ENCODE measurements at regions not wholly inside any gene's neighbourhood (a gene's known extent, or its start where the extent isn't known, plus 50 kb on each side); places are given as distances from the start of the nearest gene placed in this dataset.

GRCh38 chr3:111472556-111472955, 69.4 kb upstream of the CD96 start:
- Histone ChIP-seq H3K36me3 (ENCODE audit: control insufficient read depth, insufficient read depth, low read length) (no peaks in the 10 kb centered on the region), H3K79me2 (ENCODE audit: control insufficient read depth, insufficient read depth, low read length) (no peaks in the 10 kb centered on the region), H3K4me1 (replicated peaks in 1 of 2; ENCODE audit: control insufficient read depth in 2 of 2, insufficient read depth in 2 of 2, low read length in 2 of 2) (no peaks in the 10 kb centered on the region), H2AFZ (ENCODE audit: low read depth, low read length) (no peak overlapping the region), H3K9me3 (replicated peaks; ENCODE audit: control insufficient read depth, insufficient read depth, low read depth, low read length) (no peaks in the 10 kb centered on the region), H3K9me1 (ENCODE audit: control insufficient read depth, insufficient read depth, low read length) (no peaks in the 10 kb centered on the region), H4K20me1 (replicated peaks; ENCODE audit: control insufficient read depth, insufficient read depth, low read length) (no peaks in the 10 kb centered on the region), H3K27me3 (ENCODE audit: control insufficient read depth in 2 of 2, insufficient read depth in 2 of 2, low read length in 2 of 2) (no peaks in the 10 kb centered on the region), H3K9ac (ENCODE audit: insufficient read depth in 1 of 2, low read depth in 2 of 2, low read length in 2 of 2) (no peak overlapping the region), H3K4me3 (no peak overlapping the region), H3K27ac (ENCODE audit: extremely low read depth, low read depth, low read length) (no peak overlapping the region), H3K4me2 (ENCODE audit: insufficient read depth, low read length) (no peak overlapping the region)
- ChIA-PET POLR2A (no interaction called here), CTCF (ENCODE audit: low intra/inter-chr PET ratio) (no interaction called here)
- ATAC-seq: no peak
- in situ Hi-C loops (cut with MboI) (no loop called here), intact Hi-C loops (cut with micrococcal nuclease) (no loop called here)
- BruUV-seq (replicated peaks): no TSS peak
- WGBS (ENCODE audit: insufficient coverage, low coverage, missing lambda C conversion rate): 0% methylated on average over 4 of the region's 4 CpGs
- FAIRE-seq: no peak
- DNase-seq (ENCODE audit: extremely low read depth in 1 of 4, low spot score in 3 of 4): no peak
- no peak for TF ChIP-seq OTX1 (CRISPR knock-in tag; IDR thresholded peaks at IDR 0.05)
- no peak for TF ChIP-seq CHD7 (IDR thresholded peaks at IDR 0.05; ENCODE audit: low read depth, low read length)
- TF ChIP-seq ZNF224 (CRISPR knock-in tag; IDR thresholded peaks at IDR 0.05): no peak
- TF ChIP-seq ZNF121 (CRISPR knock-in tag; conservative IDR thresholded peaks at IDR 0.05): no peak
- no peak for TF ChIP-seq TBP (optimal IDR thresholded peaks at IDR 0.05; ENCODE audit: low read depth, low read length)
- TF ChIP-seq TAF15 (IDR thresholded peaks at IDR 0.05; ENCODE audit: low read depth, low read length): no peak
- no peak for TF ChIP-seq ZNF584 (CRISPR knock-in tag; IDR thresholded peaks at IDR 0.05; ENCODE audit: low read depth)
- no peak for TF ChIP-seq CBX1 (IDR thresholded peaks at IDR 0.05; ENCODE audit: low read depth)
- TF ChIP-seq ZNF280B (CRISPR knock-in tag; IDR thresholded peaks at IDR 0.05): no peak
- TF ChIP-seq ZNF311 (CRISPR knock-in tag; IDR thresholded peaks at IDR 0.05): no peak
- TF ChIP-seq ELF1 (tag; IDR thresholded peaks at IDR 0.05): no peak
